HG03469 (cell line): ENCODE measurements at regions not wholly inside any gene's neighbourhood (a gene's known extent, or its start where the extent isn't known, plus 50 kb on each side); places are given as distances from the start of the nearest gene placed in this dataset.

ENCODE experiments used
- ATAC-seq: cut with Tn5 transposase; IDR thresholded peaks from one replicate; pipeline ENCODE4 v1.9.1; 2021; ENCODE audit warnings: mild to moderate bottlenecking, moderate library complexity, moderate number of reproducible peaks; ENCODE audit not compliant: unreplicated experiment

DNA sequence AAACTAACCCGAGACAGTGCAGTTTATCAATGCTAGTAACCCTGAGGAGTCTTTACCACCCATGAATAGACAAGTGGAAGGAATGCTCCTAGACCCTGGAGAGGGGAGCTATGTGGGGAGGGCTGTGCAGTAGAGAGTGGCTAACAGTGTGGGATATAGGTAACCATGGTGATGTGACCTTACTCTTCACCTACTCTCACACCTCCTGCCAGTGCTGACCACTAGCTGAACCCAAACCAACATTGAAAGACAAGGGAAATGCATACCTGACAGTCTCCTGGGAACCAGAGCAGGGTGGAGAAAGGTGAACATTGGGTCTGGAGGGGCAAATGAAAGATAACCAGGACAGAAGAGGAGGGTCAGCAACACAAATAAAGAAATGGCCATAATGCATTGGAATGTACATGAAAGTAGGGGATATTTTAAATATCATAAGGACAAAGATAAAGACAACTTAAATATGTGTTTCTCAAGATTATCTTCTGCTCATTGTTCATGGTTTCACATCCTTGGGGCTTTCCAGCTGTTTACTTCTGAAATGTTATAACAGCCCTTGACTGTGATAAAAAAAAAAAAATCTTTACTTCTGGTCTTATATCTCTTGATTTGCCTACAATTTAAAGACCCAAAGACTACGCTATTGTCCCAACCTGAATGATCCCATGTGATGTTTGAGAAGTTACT, 983.3 kb upstream of the TENM4 start:
- ATAC-seq = no peak

DNA sequence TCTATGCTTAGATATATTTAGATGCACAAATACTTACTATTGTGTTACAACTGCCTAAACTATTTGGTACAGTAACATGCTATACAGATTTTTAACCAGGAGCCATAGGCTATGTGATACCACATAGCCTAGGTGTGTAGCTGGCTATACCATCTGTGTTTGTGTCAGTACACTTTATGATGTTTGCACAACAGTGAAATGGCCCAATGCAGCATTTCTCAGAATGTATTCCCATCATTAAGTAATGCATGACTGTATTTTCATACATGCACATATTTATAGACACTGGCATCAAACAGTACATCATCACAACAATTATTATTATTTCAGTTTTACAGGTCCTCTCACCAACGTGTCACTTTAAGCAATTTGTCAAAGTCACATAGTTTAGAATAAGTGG, 979.5 kb upstream of the TENM4 start:
- no peak for ATAC-seq

DNA sequence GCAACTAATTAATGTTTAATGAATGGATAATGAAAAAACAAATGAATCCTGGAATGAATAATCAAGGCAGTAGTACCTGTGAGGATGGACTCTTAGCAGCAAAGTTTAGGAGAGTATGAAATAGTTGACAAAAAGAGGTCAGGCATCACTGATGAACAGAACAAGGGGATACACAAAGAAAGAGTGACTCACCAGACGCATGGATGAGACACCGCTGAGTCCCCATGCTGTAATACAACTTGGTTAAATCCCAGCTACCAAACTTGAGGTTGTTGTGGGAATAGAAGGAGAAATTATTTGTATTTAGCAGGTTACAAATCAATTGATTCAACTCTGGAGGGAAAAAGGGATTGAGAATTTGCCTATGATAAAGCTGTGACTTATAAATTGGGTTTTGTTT, 976.9 kb upstream of the TENM4 start:
- no peak for ATAC-seq

DNA sequence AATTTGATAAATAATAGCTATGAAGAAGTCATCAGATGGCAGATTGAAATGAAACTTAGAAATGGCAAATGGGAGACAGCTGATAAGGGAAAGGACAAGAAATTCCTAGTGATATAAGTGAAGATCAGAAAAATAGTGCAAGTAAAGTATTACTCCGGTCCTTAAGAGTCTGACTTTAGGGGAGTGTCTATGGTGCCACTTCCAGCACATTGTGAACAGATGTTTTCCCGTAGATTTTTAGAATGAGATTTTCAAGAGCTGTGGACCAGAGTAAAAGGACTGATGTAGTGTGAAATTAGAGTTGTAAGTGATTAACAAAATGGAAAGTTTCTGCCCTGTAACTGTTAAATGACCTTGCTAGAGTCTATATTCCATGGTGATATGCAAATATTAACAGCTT, 974.8 kb upstream of the TENM4 start:
- ATAC-seq = no peak

DNA sequence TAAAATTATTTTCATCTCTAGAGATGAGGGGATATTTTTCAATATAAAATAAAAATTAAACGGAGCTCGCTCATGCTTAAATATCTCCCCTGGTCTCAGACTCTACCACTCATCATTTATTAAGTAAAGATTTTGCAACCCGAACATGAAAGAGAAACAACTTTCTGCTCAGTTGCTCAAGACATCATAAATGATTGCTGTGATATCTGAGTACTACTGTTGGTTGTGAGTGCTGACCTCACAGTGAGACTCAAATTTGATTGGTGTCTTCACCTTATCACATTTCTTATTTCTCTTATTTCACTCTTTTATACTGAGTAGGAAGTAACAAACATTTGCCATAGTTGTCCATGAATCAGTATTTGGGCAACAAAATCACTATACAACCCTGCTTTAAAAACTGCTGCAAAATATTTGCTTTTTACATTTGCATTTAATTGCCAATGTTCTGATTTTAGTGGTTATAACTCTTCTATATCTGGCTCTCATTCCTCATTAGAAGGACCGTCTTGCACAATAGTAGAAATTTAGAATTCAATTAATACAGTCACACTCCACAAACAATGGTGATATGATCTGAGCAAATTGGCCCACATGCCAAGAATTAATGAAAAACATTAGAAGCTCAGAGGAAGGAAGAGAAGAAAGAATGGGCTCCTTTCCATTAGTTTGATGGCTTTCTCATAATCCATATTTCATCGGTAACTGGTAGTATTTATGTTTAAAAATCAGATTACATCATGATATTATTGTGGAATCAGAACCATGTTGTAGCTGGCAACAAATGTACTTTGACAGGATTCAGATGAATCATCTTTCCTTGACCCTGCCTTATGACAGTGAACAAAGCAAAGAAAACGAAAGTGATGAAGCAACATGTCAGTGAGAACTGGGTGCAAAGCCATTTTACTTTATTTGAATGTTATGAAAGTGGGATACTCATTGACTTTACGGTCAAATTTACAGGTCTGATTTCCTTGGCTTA, 973.6 kb upstream of the TENM4 start:
- no peak for ATAC-seq

DNA sequence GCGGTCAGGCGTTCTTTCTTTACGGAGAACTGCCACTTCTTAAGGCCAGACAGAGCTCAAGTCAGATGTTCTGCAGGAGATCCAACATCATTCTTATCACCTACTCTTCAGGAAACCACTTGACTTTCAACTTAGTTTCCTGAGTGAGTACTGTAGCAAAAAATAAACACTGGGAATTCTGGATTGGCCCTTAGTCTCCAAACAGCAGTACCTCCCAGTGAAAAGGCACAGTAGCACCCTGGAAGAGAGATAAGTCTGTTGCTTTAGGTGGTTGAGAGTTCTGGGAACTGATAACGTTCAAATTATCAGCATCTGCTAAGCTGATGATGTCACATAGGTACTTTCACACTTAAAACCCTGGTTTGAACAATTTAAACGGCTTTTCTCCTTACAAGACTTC, 971.8 kb upstream of the TENM4 start:
- ATAC-seq = no peak

DNA sequence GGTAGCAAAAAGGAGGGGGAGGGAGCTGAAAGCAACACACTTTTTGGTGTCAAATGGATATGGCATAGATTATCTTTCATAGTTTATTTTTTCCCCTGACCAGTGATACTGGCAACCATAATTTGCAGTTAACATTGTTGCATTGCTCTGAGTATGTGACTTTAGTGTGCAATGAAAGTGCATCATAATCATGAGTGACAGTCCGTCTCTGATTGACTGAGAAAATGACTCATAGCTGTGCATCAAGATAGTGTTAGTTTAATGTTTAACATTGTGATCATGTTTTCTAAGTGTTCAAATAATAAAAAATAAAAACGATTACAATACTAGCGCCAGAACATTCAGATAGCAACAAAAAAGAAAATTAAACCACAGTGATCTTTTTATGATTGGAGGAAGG, 952.4 kb upstream of the TENM4 start:
- no peak for ATAC-seq

DNA sequence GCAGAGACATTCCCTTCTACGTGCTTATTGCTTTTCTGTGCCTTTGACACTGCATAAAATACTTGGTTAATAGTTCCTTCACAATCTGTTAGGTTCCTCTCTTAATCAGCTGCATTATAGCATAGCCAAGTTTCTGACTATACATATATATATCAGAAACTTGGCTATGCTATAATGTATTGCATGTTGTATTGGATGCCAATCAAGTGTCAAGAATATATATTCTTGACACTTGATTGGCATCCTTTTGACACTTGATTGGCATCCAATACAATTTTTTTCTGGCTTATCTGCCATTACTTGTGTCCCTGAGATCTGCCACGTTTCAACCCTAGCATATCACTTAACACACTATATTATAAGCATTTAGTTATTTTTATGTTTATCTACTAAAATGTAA, 949.7 kb upstream of the TENM4 start:
- no peak for ATAC-seq

DNA sequence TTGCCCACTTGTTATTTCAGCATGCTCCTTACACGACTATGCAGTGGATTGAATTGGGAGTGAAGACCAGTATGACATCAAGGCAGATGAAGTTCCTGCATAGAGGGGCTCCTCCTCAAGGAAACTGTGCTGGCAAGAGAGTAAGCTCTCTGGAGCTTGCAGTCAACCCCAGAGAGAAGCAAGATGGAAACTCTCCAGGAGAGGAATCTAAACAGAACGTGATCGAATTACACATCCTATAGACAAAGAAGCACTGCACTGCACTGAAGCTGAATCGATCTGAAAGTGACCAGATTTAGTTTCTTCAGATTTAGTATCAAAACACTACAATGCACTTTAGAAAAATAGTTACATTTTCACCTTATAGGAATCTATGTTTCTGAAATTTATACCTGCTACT, 947.7 kb upstream of the TENM4 start:
- ATAC-seq = no peak

DNA sequence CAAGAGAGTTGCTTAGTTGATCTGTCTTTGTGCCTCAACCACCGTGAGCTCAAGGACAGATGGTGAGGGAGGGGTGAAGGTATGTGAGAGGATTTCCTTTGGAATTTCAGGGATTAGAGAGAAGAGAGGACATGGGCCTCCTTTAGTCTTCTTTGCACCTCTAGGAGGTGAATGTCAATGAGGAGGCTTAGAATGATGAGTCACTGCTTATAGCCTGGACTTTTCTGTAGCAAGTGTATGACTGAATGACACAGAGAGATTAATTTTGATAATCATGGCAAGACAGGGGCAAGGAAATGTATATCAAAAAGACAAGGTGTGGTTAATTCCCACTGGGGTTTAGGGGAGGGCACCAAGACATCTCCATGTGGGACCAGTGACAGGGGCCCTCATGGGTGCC, 947.3 kb upstream of the TENM4 start:
- no peak for ATAC-seq

DNA sequence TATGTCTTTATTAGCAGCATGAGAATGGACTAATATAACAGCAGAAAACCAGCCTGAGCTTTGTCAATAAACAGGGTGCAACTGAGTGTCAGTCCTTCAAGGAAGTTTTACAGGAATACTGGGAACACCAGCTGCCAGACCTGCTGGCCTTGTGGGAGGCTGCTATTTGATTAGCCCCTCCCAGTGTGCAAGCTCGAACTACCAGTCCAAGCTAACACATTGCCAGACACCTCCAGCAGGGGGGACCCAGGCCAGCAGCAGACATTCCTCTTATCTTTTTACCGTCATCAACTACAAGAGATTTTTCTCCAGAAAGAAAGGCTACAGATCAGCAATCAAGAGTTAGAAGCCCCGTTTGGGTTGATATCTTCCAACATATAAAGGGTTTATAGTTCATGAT, 942.8 kb upstream of the TENM4 start:
- no peak for ATAC-seq

DNA sequence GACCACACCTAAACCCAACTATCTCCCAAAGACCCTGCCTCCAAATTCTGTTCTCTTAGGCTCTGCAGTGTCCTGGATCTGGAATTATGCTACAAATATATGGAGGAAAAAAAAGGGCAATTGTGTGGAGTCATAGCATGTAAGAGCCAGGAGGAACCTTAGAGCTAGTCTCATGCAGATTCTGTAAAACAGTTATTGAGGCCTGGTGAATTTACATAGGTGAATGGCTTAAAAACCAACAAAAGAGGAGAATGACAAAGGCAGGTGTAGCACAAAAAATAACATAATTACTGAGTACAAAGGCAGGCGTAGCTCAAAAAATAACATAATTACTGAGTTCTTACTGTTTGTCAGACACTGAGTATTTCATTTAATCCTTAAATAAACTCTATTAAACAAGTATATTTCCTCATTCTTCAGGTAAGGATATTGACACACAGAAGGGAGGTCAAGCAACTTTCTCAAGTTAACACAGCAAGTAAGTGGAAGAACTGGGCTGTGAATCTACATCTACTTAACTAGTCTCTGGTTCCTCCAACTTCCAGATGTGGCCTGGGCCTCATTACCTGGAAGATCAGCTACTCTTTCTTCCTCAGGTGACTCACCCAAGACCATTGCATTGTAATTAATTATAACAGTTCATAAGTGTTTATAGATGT, 938.9 kb upstream of the TENM4 start:
- no peak for ATAC-seq

DNA sequence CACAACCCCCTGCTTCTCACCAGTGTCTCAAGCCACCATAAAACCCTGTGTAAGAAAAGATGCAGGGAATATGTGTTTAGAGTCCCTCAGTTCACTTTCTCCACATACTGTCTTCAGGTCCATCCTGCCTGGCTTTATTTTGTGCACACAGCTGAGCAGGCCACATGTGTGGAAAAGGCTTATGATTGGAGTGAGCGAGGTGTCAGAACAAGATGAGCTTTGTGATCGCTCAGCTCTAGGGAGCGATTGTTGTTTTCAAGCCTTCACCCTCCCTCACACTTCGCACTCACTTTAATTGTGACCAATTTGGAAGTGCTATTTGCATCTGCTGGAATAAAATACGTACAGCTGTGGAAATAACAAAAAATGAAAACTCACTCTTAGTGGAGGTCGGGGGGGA, 931.1 kb upstream of the TENM4 start:
- ATAC-seq = no peak

DNA sequence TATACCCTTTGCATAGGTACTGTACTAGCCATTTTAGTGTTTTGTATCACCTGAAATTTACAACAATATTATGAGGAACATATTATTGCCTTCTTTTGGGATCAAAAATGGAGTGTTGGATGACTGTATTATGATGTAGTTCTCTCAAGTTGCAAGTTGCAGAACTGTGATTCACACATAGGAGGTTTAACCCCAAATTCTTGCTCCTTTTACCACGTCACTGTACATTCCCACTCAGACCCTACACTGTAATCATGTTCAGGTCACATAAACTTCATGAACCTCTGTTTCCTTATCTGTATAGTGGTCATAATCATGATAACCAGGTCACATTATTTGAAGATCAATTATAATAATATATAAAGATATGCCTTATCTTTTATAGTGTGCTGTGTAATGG, 925.1 kb upstream of the TENM4 start:
- no peak for ATAC-seq

DNA sequence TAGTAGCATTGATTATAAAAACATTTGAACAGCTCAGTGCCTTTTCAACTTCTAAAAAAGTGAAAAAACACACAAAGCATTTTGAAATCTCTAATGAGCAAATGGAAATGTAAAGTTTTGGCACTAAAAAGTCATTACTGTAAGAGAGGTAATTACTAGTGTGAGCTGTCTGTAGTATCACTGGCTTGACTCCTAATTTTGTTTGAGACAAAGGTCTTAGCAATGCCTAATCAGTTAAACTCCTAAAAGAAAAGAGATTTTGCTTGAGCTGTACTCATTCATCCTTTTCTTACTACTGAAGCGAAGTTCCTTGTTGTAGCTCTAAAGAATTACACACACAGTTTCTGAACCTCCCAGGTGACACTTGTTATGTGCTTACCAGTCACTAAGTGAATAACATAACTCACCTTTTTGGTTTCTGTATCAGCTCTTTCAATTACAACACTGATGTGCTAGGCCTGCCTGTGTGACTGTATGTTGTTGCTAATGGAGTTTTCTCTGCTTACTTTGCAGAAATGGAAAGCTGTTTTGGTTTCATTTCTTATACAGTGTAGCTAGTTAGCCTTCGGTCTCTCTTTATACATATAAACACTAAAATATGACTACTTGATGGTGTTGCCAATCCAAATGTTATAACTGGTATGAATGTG, 924.4 kb upstream of the TENM4 start:
- peak; percentile 69 for ATAC-seq

DNA sequence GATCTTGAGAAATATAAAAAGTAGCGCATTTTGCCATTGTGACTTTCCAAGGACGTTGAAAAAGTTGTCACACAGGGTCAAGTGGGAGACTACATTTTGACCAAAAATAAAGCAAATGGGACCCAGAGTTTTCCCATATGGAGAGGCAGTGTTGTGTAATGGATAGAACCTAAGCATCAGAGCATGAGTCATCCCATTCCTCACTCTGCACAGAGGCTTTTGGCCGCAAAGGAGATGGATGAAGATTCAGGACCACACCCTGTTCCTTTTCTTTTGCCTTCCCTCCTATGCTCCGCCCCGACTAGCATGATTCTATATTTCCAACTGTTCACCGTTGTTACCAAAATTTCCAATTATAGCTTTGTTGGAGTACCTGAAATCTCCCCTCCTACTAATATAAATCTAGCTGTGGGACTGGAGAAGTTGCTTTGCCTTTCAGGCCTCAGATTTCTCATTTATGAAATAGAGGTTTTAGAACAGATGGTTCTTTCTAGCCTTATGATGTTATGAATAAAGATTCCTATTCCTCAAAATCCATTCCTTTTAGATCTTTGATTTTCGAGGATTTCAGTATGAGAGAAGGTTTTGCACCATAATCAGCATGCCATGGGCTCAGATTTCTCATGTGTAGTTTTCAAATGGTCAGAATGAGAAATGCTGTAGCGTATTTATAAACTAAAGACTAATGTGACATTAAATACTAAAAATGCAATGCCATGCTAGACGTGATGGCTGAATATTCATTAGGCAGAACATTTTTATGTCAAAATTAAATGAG, 921.9 kb upstream of the TENM4 start:
- no peak for ATAC-seq

DNA sequence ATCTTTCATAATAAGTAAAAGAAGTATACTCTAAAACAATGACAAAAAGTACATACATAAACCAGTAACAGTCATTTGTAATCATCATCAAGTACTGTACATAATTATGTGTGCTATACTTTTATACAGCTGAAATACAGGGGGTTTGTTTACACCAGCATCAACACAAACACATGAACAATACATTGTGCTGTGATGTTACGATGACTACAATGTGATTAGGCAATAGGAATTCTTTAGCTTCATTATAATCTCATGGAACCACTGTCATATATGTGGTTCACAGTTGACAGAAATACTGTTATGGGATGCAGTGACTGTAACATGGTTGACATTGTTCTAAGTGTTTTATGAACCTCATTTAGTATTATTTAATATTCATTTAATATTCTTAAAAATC, 914.4 kb upstream of the TENM4 start:
- ATAC-seq = no peak

DNA sequence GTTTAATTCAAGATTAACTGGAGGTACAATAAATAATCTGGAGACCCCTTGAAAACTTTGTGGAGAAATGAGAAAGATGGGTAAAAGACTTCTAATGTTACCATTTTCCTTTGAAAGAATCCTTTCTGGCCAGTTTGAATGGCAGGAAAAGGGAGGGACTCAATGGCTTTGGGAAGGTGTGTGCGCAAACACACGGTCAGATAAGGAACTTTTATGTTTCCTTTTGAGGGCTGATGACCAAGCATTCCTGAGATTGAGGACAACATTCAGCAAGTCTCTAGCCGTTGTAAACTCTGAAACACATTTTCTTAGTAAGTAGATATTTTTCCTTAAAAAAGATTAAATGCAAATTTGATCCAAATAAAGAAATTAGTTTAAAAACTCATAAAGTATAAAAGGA, 909.7 kb upstream of the TENM4 start:
- no peak for ATAC-seq

DNA sequence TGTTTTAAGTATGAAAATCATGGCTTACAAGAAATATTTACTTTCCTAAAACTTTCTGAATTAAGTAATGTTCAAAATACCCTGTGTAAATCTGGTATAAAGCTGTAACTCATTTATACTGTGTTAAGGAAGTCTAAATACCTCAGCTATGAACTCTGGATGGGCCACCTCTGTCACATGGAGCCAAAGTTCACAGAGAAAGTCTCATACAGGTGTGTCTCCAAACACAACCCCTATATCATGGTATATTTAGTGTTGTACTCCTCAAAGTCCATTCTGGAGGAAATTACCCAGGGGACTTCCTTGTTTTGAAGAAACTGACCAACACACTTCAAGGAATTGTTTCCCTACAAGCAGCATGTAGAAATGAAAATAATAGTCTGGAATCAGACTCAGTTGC, 909.2 kb upstream of the TENM4 start:
- no peak for ATAC-seq

DNA sequence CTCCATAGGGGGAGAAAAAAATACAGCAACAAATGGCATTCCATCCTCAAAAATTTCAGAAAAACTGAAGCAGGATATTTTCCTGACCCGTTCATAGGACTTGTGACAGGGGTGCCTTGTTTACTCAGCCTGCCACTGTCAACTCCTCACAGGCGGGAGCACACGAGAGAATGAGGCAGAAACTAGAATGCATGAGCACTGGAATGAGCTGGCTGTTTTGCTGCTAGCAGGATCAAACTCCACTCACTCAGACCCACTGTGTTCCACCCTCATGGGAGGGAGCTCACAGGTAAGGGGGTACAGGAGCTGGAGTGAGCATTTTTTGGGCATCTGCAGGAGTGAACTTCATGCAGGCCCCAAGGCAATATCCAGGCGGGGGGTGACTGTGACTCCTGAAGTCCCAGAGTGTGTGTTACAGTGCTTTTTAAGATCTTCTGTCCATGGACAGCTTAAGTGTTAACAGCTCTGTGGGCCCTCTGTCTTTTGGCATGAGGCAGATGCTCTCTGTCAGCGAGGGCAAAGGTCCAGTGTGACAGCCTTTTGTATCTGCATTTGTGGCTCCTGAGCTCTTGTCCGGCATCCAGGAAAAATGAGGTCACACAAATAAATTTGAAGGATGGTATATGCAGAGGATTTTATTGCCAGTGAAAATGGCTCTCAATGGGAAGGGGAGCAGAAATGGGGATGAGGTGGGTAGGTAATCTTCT, 905.7 kb upstream of the TENM4 start:
- ATAC-seq = no peak
